Cardiac muscle cell (in vitro differentiated cells and primary cell): ENCODE measurements at regions not wholly inside any gene's neighbourhood (a gene's known extent, or its start where the extent isn't known, plus 50 kb on each side); places are given as distances from the start of the nearest gene placed in this dataset.

Experiments
- DNase-seq, 2 donors: peaks; one replicate each; pipeline versions ENCODE4 v3.0.0 to v3.0.0-alpha.2; 2010 to 2017; ENCODE audit warnings: low read depth in 1 of 2, low spot score in 1 of 2
- H3K27ac ChIP-seq: fragments of 200-600 bp; sonication (generic); 2 replicates; pipeline ENCODE4 v1.5.1; 2016
- H3K27me3 ChIP-seq: fragments of 200-600 bp; sonication (generic); 2 replicates; pipeline ENCODE4 v1.6.0; 2016; ENCODE audit warnings: control low read depth
- H3K36me3 ChIP-seq: fragments of 200-600 bp; sonication (generic); 2 replicates; pipeline ENCODE4 v1.5.1; 2016; ENCODE audit warnings: control low read depth
- H3K4me1 ChIP-seq: fragments of 200-600 bp; sonication (generic); 2 replicates; pipeline ENCODE4 v1.8.1; 2017; ENCODE audit warnings: low read depth, mild to moderate bottlenecking, mixed run types
- H3K4me3 ChIP-seq: fragments of 200-600 bp; sonication (generic); 2 replicates; pipeline ENCODE4 v1.5.1; 2016; ENCODE audit warnings: mild to moderate bottlenecking
- H3K9me3 ChIP-seq: fragments of 200-600 bp; sonication (generic); 2 replicates; pipeline ENCODE4 v1.5.1; 2017; ENCODE audit warnings: low read depth, mild to moderate bottlenecking, control low read depth
- CTCF ChIP-seq: IDR thresholded peaks from 2 replicates; pipeline ENCODE4 v1.5.1; 2012; ENCODE audit warnings: low read depth, mild to moderate bottlenecking, low read length

DNA sequence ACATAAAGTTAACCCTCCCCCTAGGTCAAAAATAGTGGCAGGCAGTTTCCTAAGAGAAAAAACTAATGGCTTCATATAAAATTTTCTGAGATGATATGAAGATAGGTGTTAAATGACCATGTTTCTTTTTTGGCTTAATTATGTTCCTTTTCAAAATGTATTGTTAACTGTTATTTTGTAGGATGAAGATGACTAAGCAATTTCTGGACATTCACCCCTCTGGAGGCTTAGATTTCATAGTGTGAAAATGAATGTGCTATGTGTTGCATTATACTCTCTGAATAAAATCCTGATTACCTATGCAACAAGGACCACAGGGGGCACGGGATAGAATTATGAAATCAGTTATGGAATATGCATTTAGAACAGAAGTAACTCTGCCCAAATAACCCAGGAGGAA lies 233.5 kb downstream of the MRPS30 start:
- Histone ChIP-seq H3K9me3 (no peaks in the 10 kb centered on the region), H3K27ac (no peak overlapping the region), H3K36me3 (no peaks in the 10 kb centered on the region), H3K4me3 (no peak overlapping the region), H3K4me1 (peaks cover 6% of the 10 kb centered on the region), H3K27me3 (no peaks in the 10 kb centered on the region)
- no peak for TF ChIP-seq CTCF
- no peak for DNase-seq

- DNase-seq, result no peak
- TF ChIP-seq CTCF, result no peak
- H3K27me3 ChIP-seq, result no peaks in the 10 kb centered on the region
- H3K9me3 ChIP-seq, result no peaks in the 10 kb centered on the region
- H3K4me1 ChIP-seq, result peaks cover 4% of the 10 kb centered on the region
- H3K36me3 ChIP-seq, result no peaks in the 10 kb centered on the region
- H3K4me3 ChIP-seq, result no peak overlapping the region
- H3K27ac ChIP-seq, result no peak overlapping the region
Measured at GRCh38 chr5:45057564-45057963, 248.8 kb downstream of the MRPS30 start.

DNA sequence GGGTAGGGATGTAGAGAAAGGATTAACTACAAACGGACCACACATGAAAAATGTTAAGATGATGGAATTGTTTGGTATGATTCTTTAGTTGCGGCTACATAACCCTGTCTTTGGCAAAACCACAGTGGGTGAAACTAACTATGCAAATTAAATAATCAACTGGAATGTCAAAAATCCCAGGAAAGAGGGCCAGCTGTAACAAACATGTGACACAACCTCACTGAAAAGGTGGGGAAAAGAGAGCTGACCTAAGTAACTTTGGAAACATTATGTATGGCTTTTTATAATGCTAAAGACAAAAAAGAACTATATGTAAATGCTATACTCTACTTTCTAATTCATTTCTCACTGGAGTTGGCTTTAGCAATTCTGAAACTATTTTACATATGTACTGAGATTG lies 252.0 kb downstream of the MRPS30 start:
- peaks cover 4% of the 10 kb centered on the region for H3K4me1 ChIP-seq
- H3K9me3 ChIP-seq, result no peaks in the 10 kb centered on the region
- no peak for TF ChIP-seq CTCF
- H3K27me3 ChIP-seq, result no peaks in the 10 kb centered on the region
- H3K36me3 ChIP-seq, result no peaks in the 10 kb centered on the region
- no peak overlapping the region for H3K27ac ChIP-seq
- no peak overlapping the region for H3K4me3 ChIP-seq
- no peak for DNase-seq

DNA sequence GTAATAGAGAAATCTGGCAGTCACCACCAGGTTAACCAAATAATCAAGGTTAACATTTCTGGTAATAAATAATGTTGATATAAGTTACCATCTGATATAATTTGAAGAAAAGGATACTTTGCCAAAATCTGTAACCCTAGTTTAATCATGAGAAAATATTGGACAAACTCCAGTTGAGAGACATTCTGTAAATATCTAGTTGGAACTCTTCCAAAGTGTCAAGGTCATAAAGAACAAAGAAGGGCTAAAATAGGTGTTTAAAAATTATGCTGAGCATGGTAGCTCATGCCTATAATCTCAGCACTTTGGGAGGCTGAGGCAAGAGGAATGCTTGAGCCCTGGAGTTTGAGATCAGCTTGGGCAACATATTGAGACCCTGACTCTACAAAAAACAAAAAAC lies 253.3 kb downstream of the MRPS30 start:
- no peaks in the 10 kb centered on the region for H3K27me3 ChIP-seq
- DNase-seq, result no peak
- no peaks in the 10 kb centered on the region for H3K36me3 ChIP-seq
- no peak for TF ChIP-seq CTCF
- H3K9me3 ChIP-seq, result no peaks in the 10 kb centered on the region
- H3K4me3 ChIP-seq, result no peak overlapping the region
- H3K4me1 ChIP-seq, result peaks cover 4% of the 10 kb centered on the region
- no peak overlapping the region for H3K27ac ChIP-seq

- H3K36me3 ChIP-seq, result no peaks in the 10 kb centered on the region
- no peak overlapping the region for H3K4me3 ChIP-seq
- no peaks in the 10 kb centered on the region for H3K27me3 ChIP-seq
- H3K27ac ChIP-seq, result no peak overlapping the region
- no peak for TF ChIP-seq CTCF
- no peaks in the 10 kb centered on the region for H3K4me1 ChIP-seq
- H3K9me3 ChIP-seq, result no peaks in the 10 kb centered on the region
- no peak for DNase-seq
Measured at GRCh38 chr5:45081082-45081481, 272.3 kb downstream of the MRPS30 start.

DNA sequence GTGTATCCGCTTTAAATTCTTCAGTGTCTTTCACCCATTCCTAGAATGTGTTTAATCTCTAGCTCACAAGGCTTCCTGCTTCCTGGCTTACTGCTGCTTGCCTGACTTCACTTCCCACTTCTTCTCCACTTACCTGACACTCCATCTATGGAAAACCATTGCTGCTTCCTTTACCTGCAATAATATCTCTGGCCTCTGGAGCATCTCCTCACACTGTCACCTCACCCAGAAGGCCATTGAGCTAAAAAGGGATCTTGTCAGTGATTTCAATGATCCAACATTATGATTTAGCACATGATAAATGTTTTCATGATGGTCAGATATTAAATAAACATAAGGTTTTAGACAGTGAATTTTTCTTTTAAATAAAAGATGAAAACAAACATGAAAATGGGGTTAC lies 281.1 kb downstream of the MRPS30 start:
- TF ChIP-seq CTCF, result no peak
- DNase-seq, result no peak
- Histone ChIP-seq H3K9me3 (no peaks in the 10 kb centered on the region), H3K27me3 (no peaks in the 10 kb centered on the region), H3K4me3 (no peak overlapping the region), H3K27ac (no peak overlapping the region), H3K36me3 (no peaks in the 10 kb centered on the region), H3K4me1 (peaks cover 17% of the 10 kb centered on the region)
